SH-SY5Y (cell line): ENCODE measurements at regions not wholly inside any gene's neighbourhood (a gene's known extent, or its start where the extent isn't known, plus 50 kb on each side); places are given as distances from the start of the nearest gene placed in this dataset.

Source experiments
- GATA2 ChIP-seq: IDR thresholded peaks from 2 replicates; pipeline ENCODE4 v1.6.1; 2011; ENCODE audit warnings: mild to moderate bottlenecking, low read depth, low read length
- GATA3 ChIP-seq: IDR thresholded peaks from 2 replicates; pipeline ENCODE4 v1.6.1; 2011; ENCODE audit warnings: low read depth, mild to moderate bottlenecking, low read length, moderate library complexity

GRCh38 chr5:8332666-8333445 is 463.9 kb downstream of the MTRR start:
- TF ChIP-seq GATA3 (no peak), GATA2 (no peak)

GRCh38 chr5:8333485-8333884 is 464.5 kb downstream of the MTRR start:
- TF ChIP-seq GATA3, result no peak
- TF ChIP-seq GATA2, result no peak

GRCh38 chr5:8333977-8334376 is 465.0 kb downstream of the MTRR start:
- TF ChIP-seq GATA2 (no peak), GATA3 (no peak)

- TF ChIP-seq GATA3, result no peak
- TF ChIP-seq GATA2, result no peak
These were observed 471.3 kb downstream of the MTRR start for GRCh38 chr5:8340261-8340660.

- TF ChIP-seq GATA2, result no peak
- no peak for TF ChIP-seq GATA3
These were observed 471.9 kb downstream of the MTRR start for GRCh38 chr5:8340739-8341344.

- no peak for TF ChIP-seq GATA3
- no peak for TF ChIP-seq GATA2
These were observed 472.5 kb downstream of the MTRR start for GRCh38 chr5:8341406-8341805.

GRCh38 chr5:8347984-8348383 is 479.0 kb downstream of the MTRR start:
- TF ChIP-seq GATA2 (no peak), GATA3 (no peak)

- TF ChIP-seq GATA2 (no peak), GATA3 (no peak)
These were observed 480.9 kb downstream of the MTRR start for GRCh38 chr5:8349855-8350254.

GRCh38 chr5:8350644-8351339 is 481.8 kb downstream of the MTRR start:
- no peak for TF ChIP-seq GATA2
- no peak for TF ChIP-seq GATA3

- TF ChIP-seq GATA2, result no peak
- no peak for TF ChIP-seq GATA3
These were observed 487.0 kb downstream of the MTRR start for GRCh38 chr5:8355981-8356380.

- TF ChIP-seq GATA3, result no peak
- no peak for TF ChIP-seq GATA2
These were observed 491.1 kb downstream of the MTRR start for GRCh38 chr5:8360012-8360411.

GRCh38 chr5:8362495-8362894 is 493.5 kb downstream of the MTRR start:
- TF ChIP-seq GATA3, result no peak
- TF ChIP-seq GATA2, result no peak

- no peak for TF ChIP-seq GATA3
- TF ChIP-seq GATA2, result no peak
These were observed 494.2 kb downstream of the MTRR start for GRCh38 chr5:8363138-8363537.

- no peak for TF ChIP-seq GATA3
- no peak for TF ChIP-seq GATA2
These were observed 497.3 kb downstream of the MTRR start for GRCh38 chr5:8366266-8366665.

GRCh38 chr5:8376478-8376877 is 507.5 kb downstream of the MTRR start:
- TF ChIP-seq GATA2, result no peak
- TF ChIP-seq GATA3, result no peak
